PC-9 (cell line): ENCODE measurements at regions not wholly inside any gene's neighbourhood (a gene's known extent, or its start where the extent isn't known, plus 50 kb on each side); places are given as distances from the start of the nearest gene placed in this dataset.

Experiments used
- BruUV-seq: library from RNA; stranded (reverse); fragments of 400-500 nt; replicated peaks from 2 replicates; lab custom pipeline; 2021; lab: Mats Ljungman, UMichigan
- CTCF ChIA-PET: fragments of 300-600 bp; sonication (Branson Sonifier 250); formaldehyde crosslinking; loops from one replicate; lab custom pipeline; 2022; ENCODE audit warnings: antibody characterized with exemption; lab: Charles Lee
- POLR2A ChIA-PET: fragments of 300-600 bp; sonication (Branson Sonifier 250); formaldehyde crosslinking; loops from one replicate; lab custom pipeline; 2022; ENCODE audit warnings: antibody characterized with exemption; ENCODE audit not compliant: unreplicated experiment; lab: Charles Lee
- DNase-seq, 2 experiments: peaks; one replicate each; pipeline versions ENCODE4 v3.0.0 to v3.0.0-alpha.2; 2015 to 2022; ENCODE audit warnings: mixed read lengths in 1 of 2
- H2AFZ ChIP-seq: fragments of 200-600 bp; sonication (generic); 2 replicates; pipeline ENCODE4 v1.8.1; 2017; ENCODE audit warnings: antibody characterized with exemption
- H3F3A ChIP-seq: fragments of 200-600 bp; sonication (generic); 2 replicates; pipeline ENCODE4 v1.8.1; 2017; ENCODE audit warnings: antibody characterized with exemption, mild to moderate bottlenecking, low read depth; ENCODE audit not compliant: insufficient read depth
- H3K27ac ChIP-seq: fragments of 200-600 bp; sonication (generic); 2 replicates; pipeline ENCODE4 v1.6.1; 2016; ENCODE audit warnings: mixed run types
- H3K27me3 ChIP-seq: fragments of 200-600 bp; sonication (generic); 2 replicates; pipeline ENCODE4 v1.6.1; 2016; ENCODE audit warnings: low read depth, mixed run types; ENCODE audit not compliant: insufficient read depth
- H3K36me3 ChIP-seq: fragments of 200-600 bp; sonication (generic); 2 replicates; pipeline ENCODE4 v1.6.1; 2016; ENCODE audit warnings: low read depth, mixed run types
- H3K4me1 ChIP-seq: fragments of 200-600 bp; sonication (generic); replicated peaks from 2 replicates; pipeline ENCODE4 v1.6.1; 2016; ENCODE audit warnings: mixed run types; ENCODE audit not compliant: insufficient read depth
- H3K4me2 ChIP-seq: fragments of 200-600 bp; sonication (generic); 2 replicates; pipeline ENCODE4 v1.6.1; 2017; ENCODE audit warnings: mixed run types
- H3K4me3 ChIP-seq: fragments of 200-600 bp; sonication (generic); 2 replicates; pipeline ENCODE4 v1.6.1; 2016; ENCODE audit warnings: mixed run types
- H3K79me2 ChIP-seq: fragments of 200-600 bp; sonication (generic); 2 replicates; pipeline ENCODE4 v1.6.1; 2017; ENCODE audit warnings: low read depth, mixed run types
- H3K9me2 ChIP-seq: fragments of 200-600 bp; sonication (generic); 2 replicates; pipeline ENCODE4 v1.8.1; 2017; ENCODE audit warnings: mild to moderate bottlenecking; ENCODE audit not compliant: insufficient read depth
- H3K9me3 ChIP-seq: fragments of 200-600 bp; sonication (generic); 2 replicates; pipeline ENCODE4 v1.8.1; 2016; ENCODE audit warnings: low read depth; ENCODE audit not compliant: insufficient read depth
- H4K20me1 ChIP-seq: fragments of 200-600 bp; sonication (generic); 2 replicates; pipeline ENCODE4 v1.8.1; 2017; ENCODE audit not compliant: insufficient read depth
- EZH2 ChIP-seq: fragments of 200-600 bp; sonication (generic); IDR thresholded peaks from 2 replicates; pipeline ENCODE4 v1.8.0; 2017; ENCODE audit warnings: antibody characterized with exemption, low read depth
- intact Hi-C: fragments of 100-400 bp; cut with micrococcal nuclease; formaldehyde crosslinking; loops from one replicate; pipeline ENCODE4 v1.10.0; 2022; ENCODE audit not compliant: unreplicated experiment
- TF ChIP-seq, protein P1 (sequence below): fragments of 200-600 bp; sonication (generic); conservative IDR thresholded peaks from 2 replicates; pipeline ENCODE4 v1.6.1; 2017; ENCODE audit warnings: mixed run types, antibody characterized with exemption, mild to moderate bottlenecking, moderate library complexity

DNA sequence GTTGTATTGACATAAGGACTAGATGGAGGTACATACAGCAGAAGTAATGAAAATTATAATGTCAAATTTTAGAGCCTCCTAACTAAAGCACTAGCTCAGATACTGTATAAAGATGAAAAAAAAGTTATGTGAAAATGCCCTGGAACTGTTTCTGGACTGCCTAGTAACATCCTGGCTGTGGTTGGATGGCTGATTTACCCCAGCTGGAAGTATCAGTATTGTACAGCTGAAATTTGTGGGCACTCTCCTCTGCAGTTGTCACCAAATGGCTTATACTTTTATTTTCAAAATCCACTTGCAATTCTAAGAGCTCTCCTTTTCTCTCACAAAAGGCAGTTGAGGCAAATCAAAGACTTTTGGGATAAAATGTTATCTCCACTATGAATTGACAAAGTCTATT, 239.2 kb downstream of the RPIA start:
- no peaks in the 10 kb centered on the region for H3K9me2 ChIP-seq
- POLR2A ChIA-PET, result no interaction called here
- H3K4me2 ChIP-seq, result no peak overlapping the region
- H2AFZ ChIP-seq, result no peak overlapping the region
- no peak overlapping the region for H3K4me3 ChIP-seq
- no peaks in the 10 kb centered on the region; the same call in none of the 2 replicates for H3K27me3 ChIP-seq
- no peaks in the 10 kb centered on the region for H3K9me3 ChIP-seq
- no peak overlapping the region for H3K27ac ChIP-seq
- no peaks in the 10 kb centered on the region for H3F3A ChIP-seq
- no peaks in the 10 kb centered on the region for H3K79me2 ChIP-seq
- TF ChIP-seq EZH2, result no peak
- TF ChIP-seq, protein P1, sequence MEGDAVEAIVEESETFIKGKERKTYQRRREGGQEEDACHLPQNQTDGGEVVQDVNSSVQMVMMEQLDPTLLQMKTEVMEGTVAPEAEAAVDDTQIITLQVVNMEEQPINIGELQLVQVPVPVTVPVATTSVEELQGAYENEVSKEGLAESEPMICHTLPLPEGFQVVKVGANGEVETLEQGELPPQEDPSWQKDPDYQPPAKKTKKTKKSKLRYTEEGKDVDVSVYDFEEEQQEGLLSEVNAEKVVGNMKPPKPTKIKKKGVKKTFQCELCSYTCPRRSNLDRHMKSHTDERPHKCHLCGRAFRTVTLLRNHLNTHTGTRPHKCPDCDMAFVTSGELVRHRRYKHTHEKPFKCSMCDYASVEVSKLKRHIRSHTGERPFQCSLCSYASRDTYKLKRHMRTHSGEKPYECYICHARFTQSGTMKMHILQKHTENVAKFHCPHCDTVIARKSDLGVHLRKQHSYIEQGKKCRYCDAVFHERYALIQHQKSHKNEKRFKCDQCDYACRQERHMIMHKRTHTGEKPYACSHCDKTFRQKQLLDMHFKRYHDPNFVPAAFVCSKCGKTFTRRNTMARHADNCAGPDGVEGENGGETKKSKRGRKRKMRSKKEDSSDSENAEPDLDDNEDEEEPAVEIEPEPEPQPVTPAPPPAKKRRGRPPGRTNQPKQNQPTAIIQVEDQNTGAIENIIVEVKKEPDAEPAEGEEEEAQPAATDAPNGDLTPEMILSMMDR, result no peak
- DNase-seq, result no peak
- no peaks in the 10 kb centered on the region for H4K20me1 ChIP-seq
- CTCF ChIA-PET, result no interaction called here
- no peaks in the 10 kb centered on the region for H3K36me3 ChIP-seq
- no TSS peak for BruUV-seq
- no peaks in the 10 kb centered on the region for H3K4me1 ChIP-seq
- intact Hi-C loops, result no loop called here

DNA sequence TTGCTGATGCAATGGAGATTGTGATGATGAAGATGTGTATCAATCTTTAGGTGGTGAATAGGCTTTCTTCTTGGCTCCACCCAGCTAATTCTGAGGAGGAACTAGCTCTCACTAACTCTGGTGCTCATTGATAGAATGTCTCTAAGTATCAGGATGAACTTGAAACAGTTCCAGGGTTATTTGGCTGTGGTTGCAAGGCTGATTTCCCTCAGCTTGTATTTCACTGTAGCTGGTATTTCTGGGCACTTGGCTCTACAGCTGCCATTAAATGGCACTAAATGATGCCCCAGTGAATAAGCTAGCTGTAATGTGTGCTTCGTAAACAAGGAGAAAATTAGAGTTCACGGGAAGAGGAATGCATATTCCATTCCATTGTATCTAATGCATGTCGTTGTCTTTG, 241.2 kb downstream of the RPIA start:
- Histone ChIP-seq H4K20me1 (no peaks in the 10 kb centered on the region), H3K9me2 (no peaks in the 10 kb centered on the region), H3K9me3 (no peaks in the 10 kb centered on the region), H3K27me3 (no peaks in the 10 kb centered on the region; the same call in none of the 2 replicates), H2AFZ (no peak overlapping the region), H3K4me3 (no peak overlapping the region), H3K79me2 (no peaks in the 10 kb centered on the region), H3K4me2 (no peak overlapping the region), H3K4me1 (no peaks in the 10 kb centered on the region), H3K36me3 (no peaks in the 10 kb centered on the region), H3F3A (no peaks in the 10 kb centered on the region), H3K27ac (no peak overlapping the region)
- DNase-seq, result no peak
- intact Hi-C loops, result no loop called here
- no TSS peak for BruUV-seq
- ChIA-PET POLR2A (no interaction called here), CTCF (no interaction called here)
- TF ChIP-seq, protein P1, result no peak

DNA sequence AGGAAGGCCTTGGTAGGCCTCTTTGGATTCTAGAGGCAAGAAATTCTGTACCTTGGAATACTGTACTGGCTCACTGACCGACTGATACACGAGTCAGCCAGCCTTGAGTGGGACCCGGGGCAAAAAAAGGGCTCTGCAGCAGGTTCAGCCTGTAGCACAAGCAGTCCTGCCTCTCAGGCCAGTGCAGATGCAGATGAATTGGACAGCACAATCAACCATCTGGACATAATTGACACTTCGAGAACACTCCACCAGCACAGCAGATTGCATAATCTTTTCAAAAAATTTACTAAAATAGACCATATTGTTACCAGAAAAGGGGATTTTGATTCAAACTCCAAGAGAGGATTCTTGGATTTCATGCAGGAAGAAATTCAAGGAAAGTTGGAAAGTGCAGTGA, 241.6 kb downstream of the RPIA start:
- intact Hi-C loops, result no loop called here
- ChIA-PET POLR2A (no interaction called here), CTCF (no interaction called here)
- Histone ChIP-seq H3K4me1 (no peaks in the 10 kb centered on the region), H3K27ac (no peak overlapping the region), H3K27me3 (no peaks in the 10 kb centered on the region; the same call in none of the 2 replicates), H3K9me2 (no peaks in the 10 kb centered on the region), H3K4me2 (no peak overlapping the region), H4K20me1 (no peaks in the 10 kb centered on the region), H3F3A (no peaks in the 10 kb centered on the region), H3K79me2 (no peaks in the 10 kb centered on the region), H3K9me3 (no peaks in the 10 kb centered on the region), H3K36me3 (no peaks in the 10 kb centered on the region), H2AFZ (no peak overlapping the region), H3K4me3 (no peak overlapping the region)
- no peak for TF ChIP-seq EZH2
- TF ChIP-seq, protein P1, result no peak
- BruUV-seq, result no TSS peak
- no peak for DNase-seq
